ENCODE measurements at regions not wholly inside any gene's neighbourhood (a gene's known extent, or its start where the extent isn't known, plus 50 kb on each side); places are given as distances from the start of the nearest gene placed in this dataset.

GRCh38 chr18:56089612-56090258 lies 501.7 kb upstream of the TCF4 start:
- TF ChIP-seq GATA3 (IDR thresholded peaks at IDR 0.05; ENCODE audit: low read depth, low read length) (no peak), GATA2 (IDR thresholded peaks at IDR 0.05; ENCODE audit: low read depth, low read length) (no peak)

All from SH-SY5Y (cell line).